ENCODE measurements at regions not wholly inside any gene's neighbourhood (a gene's known extent, or its start where the extent isn't known, plus 50 kb on each side); places are given as distances from the start of the nearest gene placed in this dataset.

DNA sequence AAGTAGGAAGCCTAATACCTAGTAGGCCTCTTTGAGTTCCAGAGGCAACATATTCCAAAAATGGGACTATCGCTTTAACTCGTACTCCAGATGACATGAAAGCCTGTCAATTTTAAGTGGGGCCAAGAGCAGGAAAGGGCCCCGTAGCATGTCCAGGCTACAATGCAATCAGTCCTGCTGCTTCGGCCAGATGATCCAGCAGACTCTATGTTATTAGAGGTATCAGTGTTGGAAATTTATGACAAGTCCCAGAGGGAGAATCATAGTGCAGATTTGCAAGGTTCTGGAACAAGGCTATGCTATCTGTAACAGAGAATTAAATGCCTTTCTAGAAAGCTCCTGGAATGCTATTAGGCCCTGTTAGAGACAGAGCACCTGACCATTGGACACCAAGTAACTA lies 56.7 kb upstream of the SRP9 start (continued):
- TF ChIP-seq, protein P1, sequence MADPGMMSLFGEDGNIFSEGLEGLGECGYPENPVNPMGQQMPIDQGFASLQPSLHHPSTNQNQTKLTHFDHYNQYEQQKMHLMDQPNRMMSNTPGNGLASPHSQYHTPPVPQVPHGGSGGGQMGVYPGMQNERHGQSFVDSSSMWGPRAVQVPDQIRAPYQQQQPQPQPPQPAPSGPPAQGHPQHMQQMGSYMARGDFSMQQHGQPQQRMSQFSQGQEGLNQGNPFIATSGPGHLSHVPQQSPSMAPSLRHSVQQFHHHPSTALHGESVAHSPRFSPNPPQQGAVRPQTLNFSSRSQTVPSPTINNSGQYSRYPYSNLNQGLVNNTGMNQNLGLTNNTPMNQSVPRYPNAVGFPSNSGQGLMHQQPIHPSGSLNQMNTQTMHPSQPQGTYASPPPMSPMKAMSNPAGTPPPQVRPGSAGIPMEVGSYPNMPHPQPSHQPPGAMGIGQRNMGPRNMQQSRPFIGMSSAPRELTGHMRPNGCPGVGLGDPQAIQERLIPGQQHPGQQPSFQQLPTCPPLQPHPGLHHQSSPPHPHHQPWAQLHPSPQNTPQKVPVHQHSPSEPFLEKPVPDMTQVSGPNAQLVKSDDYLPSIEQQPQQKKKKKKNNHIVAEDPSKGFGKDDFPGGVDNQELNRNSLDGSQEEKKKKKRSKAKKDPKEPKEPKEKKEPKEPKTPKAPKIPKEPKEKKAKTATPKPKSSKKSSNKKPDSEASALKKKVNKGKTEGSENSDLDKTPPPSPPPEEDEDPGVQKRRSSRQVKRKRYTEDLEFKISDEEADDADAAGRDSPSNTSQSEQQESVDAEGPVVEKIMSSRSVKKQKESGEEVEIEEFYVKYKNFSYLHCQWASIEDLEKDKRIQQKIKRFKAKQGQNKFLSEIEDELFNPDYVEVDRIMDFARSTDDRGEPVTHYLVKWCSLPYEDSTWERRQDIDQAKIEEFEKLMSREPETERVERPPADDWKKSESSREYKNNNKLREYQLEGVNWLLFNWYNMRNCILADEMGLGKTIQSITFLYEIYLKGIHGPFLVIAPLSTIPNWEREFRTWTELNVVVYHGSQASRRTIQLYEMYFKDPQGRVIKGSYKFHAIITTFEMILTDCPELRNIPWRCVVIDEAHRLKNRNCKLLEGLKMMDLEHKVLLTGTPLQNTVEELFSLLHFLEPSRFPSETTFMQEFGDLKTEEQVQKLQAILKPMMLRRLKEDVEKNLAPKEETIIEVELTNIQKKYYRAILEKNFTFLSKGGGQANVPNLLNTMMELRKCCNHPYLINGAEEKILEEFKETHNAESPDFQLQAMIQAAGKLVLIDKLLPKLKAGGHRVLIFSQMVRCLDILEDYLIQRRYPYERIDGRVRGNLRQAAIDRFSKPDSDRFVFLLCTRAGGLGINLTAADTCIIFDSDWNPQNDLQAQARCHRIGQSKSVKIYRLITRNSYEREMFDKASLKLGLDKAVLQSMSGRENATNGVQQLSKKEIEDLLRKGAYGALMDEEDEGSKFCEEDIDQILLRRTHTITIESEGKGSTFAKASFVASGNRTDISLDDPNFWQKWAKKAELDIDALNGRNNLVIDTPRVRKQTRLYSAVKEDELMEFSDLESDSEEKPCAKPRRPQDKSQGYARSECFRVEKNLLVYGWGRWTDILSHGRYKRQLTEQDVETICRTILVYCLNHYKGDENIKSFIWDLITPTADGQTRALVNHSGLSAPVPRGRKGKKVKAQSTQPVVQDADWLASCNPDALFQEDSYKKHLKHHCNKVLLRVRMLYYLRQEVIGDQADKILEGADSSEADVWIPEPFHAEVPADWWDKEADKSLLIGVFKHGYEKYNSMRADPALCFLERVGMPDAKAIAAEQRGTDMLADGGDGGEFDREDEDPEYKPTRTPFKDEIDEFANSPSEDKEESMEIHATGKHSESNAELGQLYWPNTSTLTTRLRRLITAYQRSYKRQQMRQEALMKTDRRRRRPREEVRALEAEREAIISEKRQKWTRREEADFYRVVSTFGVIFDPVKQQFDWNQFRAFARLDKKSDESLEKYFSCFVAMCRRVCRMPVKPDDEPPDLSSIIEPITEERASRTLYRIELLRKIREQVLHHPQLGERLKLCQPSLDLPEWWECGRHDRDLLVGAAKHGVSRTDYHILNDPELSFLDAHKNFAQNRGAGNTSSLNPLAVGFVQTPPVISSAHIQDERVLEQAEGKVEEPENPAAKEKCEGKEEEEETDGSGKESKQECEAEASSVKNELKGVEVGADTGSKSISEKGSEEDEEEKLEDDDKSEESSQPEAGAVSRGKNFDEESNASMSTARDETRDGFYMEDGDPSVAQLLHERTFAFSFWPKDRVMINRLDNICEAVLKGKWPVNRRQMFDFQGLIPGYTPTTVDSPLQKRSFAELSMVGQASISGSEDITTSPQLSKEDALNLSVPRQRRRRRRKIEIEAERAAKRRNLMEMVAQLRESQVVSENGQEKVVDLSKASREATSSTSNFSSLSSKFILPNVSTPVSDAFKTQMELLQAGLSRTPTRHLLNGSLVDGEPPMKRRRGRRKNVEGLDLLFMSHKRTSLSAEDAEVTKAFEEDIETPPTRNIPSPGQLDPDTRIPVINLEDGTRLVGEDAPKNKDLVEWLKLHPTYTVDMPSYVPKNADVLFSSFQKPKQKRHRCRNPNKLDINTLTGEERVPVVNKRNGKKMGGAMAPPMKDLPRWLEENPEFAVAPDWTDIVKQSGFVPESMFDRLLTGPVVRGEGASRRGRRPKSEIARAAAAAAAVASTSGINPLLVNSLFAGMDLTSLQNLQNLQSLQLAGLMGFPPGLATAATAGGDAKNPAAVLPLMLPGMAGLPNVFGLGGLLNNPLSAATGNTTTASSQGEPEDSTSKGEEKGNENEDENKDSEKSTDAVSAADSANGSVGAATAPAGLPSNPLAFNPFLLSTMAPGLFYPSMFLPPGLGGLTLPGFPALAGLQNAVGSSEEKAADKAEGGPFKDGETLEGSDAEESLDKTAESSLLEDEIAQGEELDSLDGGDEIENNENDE (IDR thresholded peaks at IDR 0.05; ENCODE audit: insufficient replicate concordance, low read length): no peak
- TF ChIP-seq SIRT6 (IDR thresholded peaks at IDR 0.05; ENCODE audit: low read length) (no peak), KDM4A (IDR thresholded peaks at IDR 0.05; ENCODE audit: low read depth, low read length, severe bottlenecking) (no peak), CREB1 (IDR thresholded peaks at IDR 0.05) (no peak), SRF (IDR thresholded peaks at IDR 0.05; ENCODE audit: low read depth, low read length) (no peak), JUND (IDR thresholded peaks at IDR 0.05; ENCODE audit: low read length) (no peak), CHD1 (IDR thresholded peaks at IDR 0.05; ENCODE audit: low read depth, low read length) (no peak), YY1 (IDR thresholded peaks at IDR 0.05; ENCODE audit: low read depth, low read length) (no peak), SUZ12 (IDR thresholded peaks at IDR 0.05; ENCODE audit: low read length) (no peak)
